ENCODE measurements at regions not wholly inside any gene's neighbourhood (a gene's known extent, or its start where the extent isn't known, plus 50 kb on each side); places are given as distances from the start of the nearest gene placed in this dataset.

DNA sequence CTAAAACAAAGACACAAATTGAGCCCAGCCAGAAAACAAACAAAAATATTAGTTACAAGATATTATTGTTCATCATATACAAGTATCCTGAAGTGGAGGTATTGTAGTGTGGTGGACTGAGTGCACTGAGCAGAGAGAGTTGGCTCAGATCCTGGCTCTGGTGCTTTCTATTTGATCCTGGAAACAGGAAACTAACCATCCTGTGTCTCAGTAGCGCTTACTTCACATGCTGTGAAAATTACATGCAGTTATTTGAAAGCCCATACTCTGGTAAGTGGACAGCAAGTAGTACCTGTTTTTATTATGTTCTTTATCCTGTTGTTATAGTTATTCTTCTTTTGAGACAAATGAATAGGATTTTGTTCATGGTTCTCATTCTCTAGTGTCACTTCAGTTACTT lies 84.3 kb upstream of the CRIM1 start:
- TF ChIP-seq CTCF (IDR thresholded peaks at IDR 0.05; ENCODE audit: low read depth, low read length), result no peak
- TF ChIP-seq POLR2A (IDR thresholded peaks at IDR 0.05; ENCODE audit: extremely low read depth, insufficient read length), result no peak
- no peak for TF ChIP-seq MAX (IDR thresholded peaks at IDR 0.05; ENCODE audit: low read depth, low read length)
- no peak for TF ChIP-seq MYC (IDR thresholded peaks at IDR 0.05; ENCODE audit: low read depth, low read length)

GRCh38 chr2:36270758-36271157 lies 84.8 kb upstream of the CRIM1 start:
- no peak for DNase-seq (ENCODE audit: low read depth)
- H3K4me3 ChIP-seq (ENCODE audit: low read depth, low read length), result no peak overlapping the region
- TF ChIP-seq CTCF (IDR thresholded peaks at IDR 0.05; ENCODE audit: low read depth, low read length), result no peak
- TF ChIP-seq POLR2A (IDR thresholded peaks at IDR 0.05; ENCODE audit: extremely low read depth, insufficient read length), result no peak
- no peak for TF ChIP-seq MAX (IDR thresholded peaks at IDR 0.05; ENCODE audit: low read depth, low read length)
- TF ChIP-seq MYC (IDR thresholded peaks at IDR 0.05; ENCODE audit: low read depth, low read length), result no peak

More for the DNA sequence above, 84.3 kb upstream of the CRIM1 start:
- no peak overlapping the region for H3K4me3 ChIP-seq (ENCODE audit: low read depth, low read length)
- DNase-seq (ENCODE audit: low read depth), result no peak

DNA sequence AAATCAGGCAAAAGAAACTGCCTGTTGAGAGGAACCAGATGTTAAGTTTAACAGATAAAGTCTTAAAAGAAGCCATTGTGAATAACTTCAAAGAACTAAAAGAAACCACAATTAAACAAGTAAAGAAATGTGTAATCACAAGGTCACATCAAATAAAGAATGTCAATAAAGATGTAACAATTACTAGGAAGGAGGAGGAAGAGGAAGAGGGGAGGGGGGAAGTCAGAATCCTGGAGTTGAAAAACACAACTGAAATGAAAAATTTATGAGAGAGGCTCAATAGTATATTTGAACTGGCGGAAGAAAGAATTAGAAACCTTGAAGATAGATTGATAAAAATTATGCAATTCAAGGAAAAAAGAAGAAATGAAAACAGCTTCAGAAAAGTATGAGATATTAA lies 88.4 kb upstream of the CRIM1 start:
- no peak for TF ChIP-seq CTCF (IDR thresholded peaks at IDR 0.05; ENCODE audit: low read depth, low read length)
- TF ChIP-seq POLR2A (IDR thresholded peaks at IDR 0.05; ENCODE audit: extremely low read depth, insufficient read length), result no peak
- no peak for TF ChIP-seq MYC (IDR thresholded peaks at IDR 0.05; ENCODE audit: low read depth, low read length)
- TF ChIP-seq MAX (IDR thresholded peaks at IDR 0.05; ENCODE audit: low read depth, low read length), result no peak
- no peak for DNase-seq (ENCODE audit: low read depth)

DNA sequence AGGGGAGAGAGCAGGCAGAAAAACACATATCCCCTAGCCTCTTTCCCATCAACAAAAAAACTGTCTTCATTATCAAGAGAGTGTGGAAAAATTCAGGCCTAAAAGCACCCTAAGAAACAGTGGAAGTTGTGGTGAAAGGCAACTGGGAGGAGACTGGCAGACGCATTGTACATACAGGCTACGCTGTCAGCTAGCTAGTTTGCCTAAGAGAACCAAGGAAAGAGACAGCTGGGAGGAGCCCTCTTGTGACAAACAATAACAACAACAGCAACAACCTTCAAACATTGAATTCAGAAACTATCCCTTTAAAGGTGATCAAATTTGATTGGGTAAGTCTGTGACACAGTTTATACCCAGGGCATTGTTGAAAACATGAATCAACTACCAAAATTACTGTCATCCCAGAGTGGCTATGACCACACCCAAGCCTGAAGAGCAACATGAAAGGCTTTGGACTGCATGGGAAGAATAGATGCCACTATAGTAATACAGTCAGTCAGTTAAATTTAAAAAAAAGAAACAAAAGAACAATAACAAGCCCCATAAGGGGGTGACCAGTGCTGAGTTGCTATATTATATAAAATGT lies 88.9 kb upstream of the CRIM1 start:
- TF ChIP-seq MYC (IDR thresholded peaks at IDR 0.05; ENCODE audit: low read depth, low read length), result no peak
- no peak for TF ChIP-seq MAX (IDR thresholded peaks at IDR 0.05; ENCODE audit: low read depth, low read length)
- no peak for TF ChIP-seq CTCF (IDR thresholded peaks at IDR 0.05; ENCODE audit: low read depth, low read length)
- no peak for TF ChIP-seq POLR2A (IDR thresholded peaks at IDR 0.05; ENCODE audit: extremely low read depth, insufficient read length)
- no peak overlapping the region for H3K4me3 ChIP-seq (ENCODE audit: low read depth, low read length)
- DNase-seq (ENCODE audit: low read depth), result no peak

More for the DNA sequence above, 88.4 kb upstream of the CRIM1 start:
- no peak overlapping the region for H3K4me3 ChIP-seq (ENCODE audit: low read depth, low read length)

- TF ChIP-seq MYC (IDR thresholded peaks at IDR 0.05; ENCODE audit: low read depth, low read length), result no peak
- TF ChIP-seq MAX (IDR thresholded peaks at IDR 0.05; ENCODE audit: low read depth, low read length), result no peak
- TF ChIP-seq POLR2A (IDR thresholded peaks at IDR 0.05; ENCODE audit: extremely low read depth, insufficient read length), result no peak
- TF ChIP-seq CTCF (IDR thresholded peaks at IDR 0.05; ENCODE audit: low read depth, low read length), result no peak
- H3K4me3 ChIP-seq (ENCODE audit: low read depth, low read length), result no peak overlapping the region
- no peak for DNase-seq (ENCODE audit: low read depth)
Observed at GRCh38 chr2:36262581-36262980, 93.0 kb upstream of the CRIM1 start.
